WTC11 (cell line): ENCODE measurements at regions not wholly inside any gene's neighbourhood (a gene's known extent, or its start where the extent isn't known, plus 50 kb on each side); places are given as distances from the start of the nearest gene placed in this dataset.

ENCODE experiments used
- ATF3 ChIP-seq: sonication (generic); formaldehyde crosslinking; conservative IDR thresholded peaks from 2 replicates; pipeline ENCODE4 v1.8.1; 2022; ENCODE audit warnings: mild to moderate bottlenecking, missing genetic modification reagents
- MXD4 ChIP-seq: fragments of 250-450 bp; sonication (Bioruptor Pico); IDR thresholded peaks from 2 replicates; pipeline ENCODE4 v1.8.0; 2021; ENCODE audit warnings: mild to moderate bottlenecking, moderate library complexity, borderline replicate concordance
- ZNF232 ChIP-seq: sonication (generic); formaldehyde crosslinking; IDR thresholded peaks from 2 replicates; pipeline ENCODE4 v1.8.0; 2022; ENCODE audit warnings: mild to moderate bottlenecking, missing genetic modification reagents

GRCh38 chr5:2238732-2239131 is 356.0 kb upstream of the IRX4 start:
- no peak for TF ChIP-seq ZNF232
- TF ChIP-seq MXD4, result no peak
- TF ChIP-seq ATF3 (CRISPR knock-in tag), result no peak
